H7 (cell line): ENCODE measurements at regions not wholly inside any gene's neighbourhood (a gene's known extent, or its start where the extent isn't known, plus 50 kb on each side); places are given as distances from the start of the nearest gene placed in this dataset.
"Not testable (repeated sequence)": the region's sequence is repeated elsewhere in the genome, so short reads cannot be mapped to it uniquely, and the experiment has no call there.

Experiments
- DNase-seq: peaks from one replicate; pipeline ENCODE4 v3.0.0; 2012
- H3K27me3 ChIP-seq: 2 replicates; pipeline ENCODE4 v1.6.0; 2011; ENCODE audit warnings: mild to moderate bottlenecking, low read length; ENCODE audit not compliant: control insufficient read depth, insufficient read depth
- H3K36me3 ChIP-seq: replicated peaks from 2 replicates; pipeline ENCODE4 v1.5.1; 2011; ENCODE audit warnings: low read length; ENCODE audit not compliant: control insufficient read depth, insufficient read depth
- H3K4me3 ChIP-seq: 2 replicates; pipeline ENCODE4 v1.5.1; 2011; ENCODE audit warnings: low read depth, mild to moderate bottlenecking, control low read depth, low read length, moderate library complexity; ENCODE audit not compliant: insufficient read depth

DNA sequence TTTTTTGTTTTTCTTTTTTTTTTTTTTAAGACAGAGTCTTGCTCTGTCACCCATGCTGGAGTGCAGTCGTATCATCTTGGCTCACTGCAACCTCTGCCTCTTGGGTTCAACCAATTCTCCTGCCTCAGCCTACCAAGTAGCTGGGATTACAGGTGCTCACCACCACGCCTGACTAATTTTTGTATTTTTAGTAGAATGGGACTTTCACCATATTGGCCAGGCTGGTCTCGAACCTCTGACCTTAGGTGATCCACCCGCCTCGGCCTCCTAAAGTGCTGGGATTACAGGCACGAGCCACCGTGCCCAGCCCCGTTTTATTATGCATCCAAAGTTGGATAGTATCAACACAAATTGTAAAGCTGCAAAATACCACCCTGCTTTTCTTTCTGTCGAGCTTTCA, 154.9 kb downstream of the CRPPA start:
- not testable (repeated sequence) for DNase-seq, H3K4me3 ChIP-seq, H3K27me3 ChIP-seq, H3K36me3 ChIP-seq

DNA sequence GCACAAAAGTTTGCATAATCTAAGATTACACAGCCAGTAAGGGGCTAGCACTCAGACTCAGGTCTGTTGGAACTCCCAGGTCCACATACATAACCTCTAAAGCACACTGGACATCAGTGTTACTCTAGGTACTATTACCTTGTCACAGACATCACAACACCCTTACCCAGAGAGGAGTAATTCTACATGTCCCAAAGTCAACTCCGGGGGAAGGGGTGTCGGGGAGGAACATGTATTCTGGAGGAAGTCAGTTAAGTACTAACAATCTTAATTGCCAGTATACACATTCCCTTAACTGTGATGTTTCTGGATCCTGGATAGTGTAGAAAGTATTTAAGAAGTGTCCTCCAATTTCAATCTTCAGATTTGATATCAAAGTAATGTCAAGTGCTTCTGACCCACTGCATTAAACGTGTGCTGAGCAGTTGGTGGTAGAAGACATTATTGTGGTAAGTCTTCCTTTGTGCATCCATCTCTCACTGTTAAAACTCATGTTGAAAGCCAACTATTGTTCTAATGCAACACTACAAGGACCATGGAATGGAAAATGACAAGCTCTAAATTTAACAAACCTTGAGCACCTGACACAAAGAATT, 155.4 kb downstream of the CRPPA start:
- no peak overlapping the region for H3K4me3 ChIP-seq
- H3K27me3 ChIP-seq: no peaks in the 10 kb centered on the region
- DNase-seq: no peak
- H3K36me3 ChIP-seq: no peaks in the 10 kb centered on the region

GRCh38 chr7:16264823-16265804, 156.2 kb downstream of the CRPPA start:
- Histone ChIP-seq H3K36me3 (no peaks in the 10 kb centered on the region), H3K4me3 (no peak overlapping the region), H3K27me3 (no peaks in the 10 kb centered on the region)
- DNase-seq: no peak

GRCh38 chr7:16264036-16264819, 157.1 kb downstream of the CRPPA start:
- Histone ChIP-seq H3K4me3 (no peak overlapping the region), H3K36me3 (no peaks in the 10 kb centered on the region), H3K27me3 (no peaks in the 10 kb centered on the region)
- DNase-seq: no peak

- H3K36me3 ChIP-seq, DNase-seq, H3K27me3 ChIP-seq: not testable (repeated sequence)
Observed at GRCh38 chr7:16263377-16263776, 158.0 kb downstream of the CRPPA start.

GRCh38 chr7:16261654-16262053, 159.7 kb downstream of the CRPPA start:
- Histone ChIP-seq H3K36me3 (no peaks in the 10 kb centered on the region), H3K4me3 (no peak overlapping the region), H3K27me3 (no peaks in the 10 kb centered on the region)
- DNase-seq: no peak

More at GRCh38 chr7:16263377-16263776, 158.0 kb downstream of the CRPPA start:
- not testable (repeated sequence) for H3K4me3 ChIP-seq

DNA sequence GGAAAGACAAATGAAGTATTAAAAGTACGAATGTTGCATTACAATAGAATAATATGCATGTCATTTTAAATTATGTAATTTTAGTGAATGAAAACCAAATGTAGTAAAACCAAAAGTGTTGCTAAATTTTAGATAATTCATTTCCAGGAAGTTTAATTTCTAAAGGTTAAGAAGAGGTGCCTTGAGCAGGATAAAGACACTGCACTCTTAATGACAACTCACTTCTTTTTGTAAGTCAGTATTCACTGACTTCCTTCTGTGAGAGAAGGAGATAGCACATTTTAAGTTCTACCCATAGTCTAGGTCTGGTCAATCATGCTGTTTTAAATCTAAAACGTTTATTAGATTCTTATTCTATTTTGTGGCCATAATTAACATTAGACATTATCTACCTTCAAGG, 160.2 kb downstream of the CRPPA start:
- DNase-seq: no peak
- no peak overlapping the region for H3K4me3 ChIP-seq
- no peaks in the 10 kb centered on the region for H3K36me3 ChIP-seq
- no peaks in the 10 kb centered on the region for H3K27me3 ChIP-seq

- DNase-seq: no peak
- H3K27me3 ChIP-seq: no peaks in the 10 kb centered on the region
- H3K4me3 ChIP-seq: no peak overlapping the region
- H3K36me3 ChIP-seq: no peaks in the 10 kb centered on the region
Observed at GRCh38 chr7:16260236-16260728, 161.1 kb downstream of the CRPPA start.

DNA sequence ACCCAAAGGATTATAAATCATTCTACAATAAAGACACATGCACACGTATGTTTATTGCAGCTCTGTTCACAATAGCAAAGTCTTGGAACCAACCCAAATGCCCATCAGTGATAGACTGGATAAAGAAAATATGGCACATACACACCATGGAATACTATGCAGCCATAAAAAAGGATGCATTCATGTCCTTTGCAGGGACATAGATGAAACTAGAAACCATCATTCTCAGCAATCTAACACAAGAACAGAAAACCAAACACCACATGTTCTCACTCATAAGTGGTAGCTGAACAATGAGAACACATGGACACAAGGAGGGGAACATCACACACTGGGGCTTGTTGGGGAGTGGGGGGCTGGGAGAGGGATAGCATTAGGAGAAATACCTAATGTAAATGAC, 164.9 kb downstream of the CRPPA start:
- H3K4me3 ChIP-seq, H3K27me3 ChIP-seq, H3K36me3 ChIP-seq, DNase-seq: not testable (repeated sequence)

- H3K36me3 ChIP-seq, DNase-seq, H3K27me3 ChIP-seq, H3K4me3 ChIP-seq: not testable (repeated sequence)
Observed at GRCh38 chr7:16255952-16256351, 165.4 kb downstream of the CRPPA start.

DNA sequence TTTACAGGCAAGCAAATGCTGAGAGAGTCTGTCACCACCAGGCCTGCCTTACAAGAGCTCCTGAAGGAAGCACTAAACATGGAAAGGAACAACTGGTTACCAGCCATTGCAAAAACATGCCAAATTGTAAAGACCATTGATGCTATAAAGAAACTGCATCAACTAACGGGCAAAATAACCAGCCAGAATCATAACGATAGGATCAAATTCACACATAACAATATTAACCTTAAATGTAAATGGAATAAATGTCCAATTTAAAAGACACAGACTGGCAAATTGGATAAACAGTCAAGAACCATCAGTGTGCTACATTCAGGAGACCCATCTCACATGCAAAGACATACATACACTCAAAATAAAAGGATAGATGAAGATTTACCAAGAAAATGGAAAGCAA, 170.7 kb downstream of the CRPPA start:
- not testable (repeated sequence) for H3K36me3 ChIP-seq, DNase-seq, H3K27me3 ChIP-seq, H3K4me3 ChIP-seq

DNA sequence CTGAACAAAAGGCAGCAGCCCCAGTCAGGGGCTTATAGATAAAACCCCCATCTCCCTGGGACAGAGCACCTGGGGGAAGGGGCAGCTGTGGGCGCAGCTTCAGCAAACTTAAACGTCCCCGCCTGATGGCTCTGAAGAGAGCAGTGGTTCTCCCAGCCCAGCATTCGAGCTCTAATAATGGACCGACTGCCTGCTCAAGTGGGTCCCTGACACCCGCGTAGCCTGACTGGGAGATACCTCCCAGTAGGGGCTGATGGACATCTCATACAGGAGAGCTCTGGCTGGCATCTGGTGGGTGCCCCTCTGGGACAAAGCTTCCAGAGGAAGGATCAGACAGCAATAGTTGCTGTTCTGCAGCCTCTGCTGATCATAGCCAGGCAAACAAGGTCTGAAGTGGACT, 172.1 kb downstream of the CRPPA start:
- not testable (repeated sequence) for H3K27me3 ChIP-seq, DNase-seq, H3K4me3 ChIP-seq, H3K36me3 ChIP-seq

GRCh38 chr7:16248556-16248955, 172.8 kb downstream of the CRPPA start:
- not testable (repeated sequence) for H3K27me3 ChIP-seq, DNase-seq, H3K4me3 ChIP-seq, H3K36me3 ChIP-seq

DNA sequence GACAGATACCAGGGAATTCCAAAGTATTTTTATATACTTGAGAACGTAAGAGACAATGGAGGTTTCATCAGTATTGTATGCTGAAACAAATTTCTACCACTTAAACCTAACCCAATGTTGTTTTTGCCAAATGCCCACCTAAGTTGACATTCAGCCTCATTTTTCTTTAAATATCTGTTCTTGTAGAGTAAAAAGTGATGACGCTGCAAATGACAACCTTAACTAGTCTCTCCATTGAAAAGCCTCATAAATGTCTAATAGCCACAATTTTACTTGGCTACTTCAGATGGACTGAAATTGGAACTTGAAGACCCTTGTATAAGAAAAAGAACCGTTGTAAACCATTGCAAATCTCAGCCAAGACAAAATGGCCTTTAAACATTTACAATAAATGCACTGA, 176.9 kb downstream of the CRPPA start:
- H3K4me3 ChIP-seq: no peak overlapping the region
- no peaks in the 10 kb centered on the region for H3K27me3 ChIP-seq
- no peaks in the 10 kb centered on the region for H3K36me3 ChIP-seq
- no peak for DNase-seq
